Keratinocyte (primary cell): ENCODE measurements at regions not wholly inside any gene's neighbourhood (a gene's known extent, or its start where the extent isn't known, plus 50 kb on each side); places are given as distances from the start of the nearest gene placed in this dataset.

Experiments
- DNase-seq: peaks from one replicate; pipeline ENCODE4 v3.0.0-alpha.2; 2011; ENCODE audit warnings: low read depth, missing footprints, low spot score
- FAIRE-seq: peaks from 2 replicates; lab custom pipeline; 2011; peaks lifted over from hg19 to GRCh38; lab: Jason Lieb, UNC
- H2AFZ ChIP-seq: 2 replicates; pipeline ENCODE4 v1.6.0; 2012; ENCODE audit warnings: low read length, control low read depth, inconsistent platforms; ENCODE audit not compliant: control insufficient read depth
- H3K27ac ChIP-seq: 2 replicates; pipeline ENCODE4 v1.5.1; 2011; ENCODE audit warnings: low read length; ENCODE audit not compliant: control insufficient read depth, insufficient read depth
- H3K27me3 ChIP-seq: 3 replicates; pipeline ENCODE4 v1.6.0; 2011; ENCODE audit warnings: low read length; ENCODE audit not compliant: control insufficient read depth, insufficient read depth; ENCODE audit errors: extremely low read depth
- H3K36me3 ChIP-seq, 2 experiments: 2 replicates in 1 of 2; 3 replicates in 1 of 2; pipeline ENCODE4 v1.5.1; 2011; ENCODE audit warnings: low read length in 2 of 2, mild to moderate bottlenecking in 1 of 2; ENCODE audit not compliant: control insufficient read depth in 2 of 2, insufficient read depth in 2 of 2; ENCODE audit errors: extremely low read depth in 1 of 2
- H3K4me1 ChIP-seq: 3 replicates; pipeline ENCODE4 v1.5.1; 2011; ENCODE audit warnings: low read length; ENCODE audit not compliant: control insufficient read depth, insufficient read depth; ENCODE audit errors: extremely low read depth
- H3K4me2 ChIP-seq: 3 replicates; pipeline ENCODE4 v1.6.0; 2011; ENCODE audit warnings: low read depth, low read length; ENCODE audit not compliant: control insufficient read depth, insufficient read depth; ENCODE audit errors: extremely low read depth
- H3K4me3 ChIP-seq, 3 experiments: fragments of 200-600 bp in 1 of 3; sonication (generic) in 1 of 3; 2 replicates in 2 of 3; 3 replicates in 1 of 3; pipeline ENCODE4 v1.5.1; 2011 to 2016; ENCODE audit warnings: low read length in 3 of 3, mild to moderate bottlenecking in 3 of 3, control low read depth in 2 of 3, inconsistent platforms in 1 of 3, low read depth in 1 of 3, mixed read lengths in 1 of 3, mixed run types in 1 of 3, moderate library complexity in 1 of 3; ENCODE audit not compliant: control insufficient read depth in 2 of 3, insufficient read depth in 2 of 3; ENCODE audit errors: extremely low read depth in 1 of 3
- H3K79me2 ChIP-seq: 2 replicates; pipeline ENCODE4 v1.6.0; 2012; ENCODE audit warnings: low read length; ENCODE audit not compliant: control insufficient read depth, insufficient read depth
- H3K9ac ChIP-seq: 3 replicates; pipeline ENCODE4 v1.6.0; 2011; ENCODE audit warnings: low read length; ENCODE audit not compliant: control insufficient read depth, insufficient read depth; ENCODE audit errors: extremely low read depth
- H3K9me1 ChIP-seq: 3 replicates; pipeline ENCODE4 v1.6.0; 2011; ENCODE audit warnings: low read length; ENCODE audit not compliant: control insufficient read depth, insufficient read depth; ENCODE audit errors: extremely low read depth
- H3K9me3 ChIP-seq: 2 replicates; pipeline ENCODE4 v1.5.1; 2012; ENCODE audit warnings: low read depth, low read length; ENCODE audit not compliant: control insufficient read depth
- H4K20me1 ChIP-seq: 3 replicates; pipeline ENCODE4 v1.6.0; 2011; ENCODE audit warnings: low read length; ENCODE audit not compliant: control insufficient read depth, insufficient read depth; ENCODE audit errors: extremely low read depth
- CTCF ChIP-seq, 3 experiments: IDR thresholded peaks in 1 of 3; conservative IDR thresholded peaks in 1 of 3; optimal IDR thresholded peaks in 1 of 3; 2 replicates in 2 of 3; 3 replicates in 1 of 3; pipeline versions ENCODE3 to v1.5.1; 2011; ENCODE audit warnings: low read length in 3 of 3, mild to moderate bottlenecking in 3 of 3, moderate library complexity in 2 of 3, control low read depth in 1 of 3, inconsistent platforms in 1 of 3; ENCODE audit not compliant: insufficient read depth in 2 of 3; ENCODE audit errors: extremely low read depth in 1 of 3
- EZH2 ChIP-seq: IDR thresholded peaks from one replicate; pipeline ENCODE4 v1.6.1; 2012; ENCODE audit warnings: inconsistent platforms, mild to moderate bottlenecking, low read length, moderate library complexity
- dilution Hi-C: fragments of 300-500 bp; cut with MboI; formaldehyde crosslinking; loops from one replicate; pipeline ENCODE4 v1.7.0; 2020; ENCODE audit warnings: low sequenced_read_pairs; ENCODE audit not compliant: extremely low pct_ligation_motif_present

DNA sequence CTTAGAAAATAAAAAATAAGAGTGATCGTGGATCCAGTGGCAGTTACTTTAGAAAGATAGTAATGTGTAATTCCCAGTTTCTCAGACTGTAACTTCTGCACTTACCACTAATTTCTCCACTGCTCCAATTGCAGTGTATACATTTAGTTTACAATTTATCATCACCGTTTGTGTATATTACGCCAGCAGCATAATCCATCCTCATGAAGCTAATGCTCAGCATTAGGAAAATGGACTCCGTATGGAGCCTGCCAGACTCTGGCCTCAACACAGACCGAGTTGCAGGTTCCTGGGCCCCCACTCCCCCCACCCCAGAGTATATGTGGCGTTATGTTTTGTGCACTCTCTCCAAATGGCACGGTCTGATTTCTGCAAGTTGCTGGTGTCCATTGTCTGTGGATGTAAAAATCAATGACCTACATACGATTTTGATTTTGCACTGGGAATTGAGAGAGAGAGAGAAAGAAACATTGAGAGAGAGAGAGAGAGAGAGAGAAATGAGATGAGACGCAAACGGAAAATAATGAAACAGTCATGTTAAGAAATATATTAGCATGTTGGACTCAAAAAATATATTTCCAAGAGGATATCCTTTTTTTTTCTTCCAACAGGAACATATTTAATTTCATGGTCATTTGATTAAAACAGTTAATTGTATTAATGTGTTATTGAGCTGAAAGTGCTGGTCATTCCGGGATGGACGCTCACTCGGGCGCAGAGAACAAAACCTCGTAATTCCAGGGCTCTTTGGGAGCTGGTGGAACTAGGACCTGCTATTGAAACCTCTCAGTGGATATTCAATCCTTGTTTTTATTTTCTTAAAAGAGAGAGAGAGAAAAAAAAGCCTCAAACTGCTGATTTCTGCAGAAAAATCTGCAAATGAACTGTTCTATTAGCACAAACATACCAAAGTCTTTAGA, 278.8 kb downstream of the TSHZ3 start:
- dilution Hi-C loops: no loop called here
- Histone ChIP-seq H3K79me2 (no peaks in the 10 kb centered on the region), H3K36me3 (no peaks in the 10 kb centered on the region), H2AFZ (no peak overlapping the region), H3K27me3 (peaks cover 3% of the 10 kb centered on the region), H3K4me2 (no peak overlapping the region), H3K9me3 (no peaks in the 10 kb centered on the region), H3K4me1 (peaks cover 17% of the 10 kb centered on the region), H3K27ac (no peak overlapping the region), H4K20me1 (no peaks in the 10 kb centered on the region), H3K9ac (no peak overlapping the region), H3K9me1 (peaks cover 2% of the 10 kb centered on the region), H3K4me3 (no peak overlapping the region)
- FAIRE-seq (no peak), DNase-seq (no peak)
- no peak for TF ChIP-seq EZH2
- TF ChIP-seq CTCF (optimal IDR thresholded peaks at IDR 0.05 in 1 of 3, IDR thresholded peaks at IDR 0.05 in 1 of 3, conservative IDR thresholded peaks at IDR 0.05 in 1 of 3; ENCODE audit: extremely low read depth in 1 of 3, insufficient read depth in 2 of 3, low read length in 3 of 3): no peak

DNA sequence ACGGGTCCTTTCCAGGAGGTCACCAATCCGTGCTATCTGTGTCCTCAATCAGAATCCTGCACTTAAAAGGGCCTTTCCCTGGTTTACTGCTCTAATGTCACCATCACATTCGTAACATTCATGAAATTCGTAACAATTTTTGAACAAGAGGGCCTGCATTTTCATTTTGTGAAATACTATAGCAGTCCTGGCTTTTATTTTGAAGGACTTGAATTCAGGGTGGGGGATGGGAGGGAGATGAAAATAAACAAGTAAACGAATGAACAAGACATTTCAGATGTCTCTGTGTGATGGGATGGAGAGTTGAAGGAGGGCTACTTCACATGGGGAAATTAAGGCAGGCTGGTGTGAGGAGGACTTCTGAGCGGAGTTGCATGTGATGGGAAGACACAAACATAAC, 281.0 kb downstream of the TSHZ3 start:
- Histone ChIP-seq H3K36me3 (no peaks in the 10 kb centered on the region), H3K27ac (no peak overlapping the region), H3K4me2 (no peak overlapping the region), H3K9me1 (peaks cover 2% of the 10 kb centered on the region), H3K9ac (no peak overlapping the region), H3K9me3 (no peaks in the 10 kb centered on the region), H3K4me1 (peaks cover 26% of the 10 kb centered on the region), H3K79me2 (no peaks in the 10 kb centered on the region), H4K20me1 (no peaks in the 10 kb centered on the region), H3K27me3 (no peaks in the 10 kb centered on the region), H2AFZ (no peak overlapping the region), H3K4me3 (no peak overlapping the region)
- no peak for DNase-seq
- dilution Hi-C loops: no loop called here
- TF ChIP-seq EZH2 (no peak), CTCF (optimal IDR thresholded peaks at IDR 0.05 in 1 of 3, IDR thresholded peaks at IDR 0.05 in 1 of 3, conservative IDR thresholded peaks at IDR 0.05 in 1 of 3; ENCODE audit: extremely low read depth in 1 of 3, insufficient read depth in 2 of 3, low read length in 3 of 3) (no peak)
- no peak for FAIRE-seq
